D721Med (cell line): ENCODE measurements at regions not wholly inside any gene's neighbourhood (a gene's known extent, or its start where the extent isn't known, plus 50 kb on each side); places are given as distances from the start of the nearest gene placed in this dataset.

Source experiments
- DNase-seq: peaks from one replicate; pipeline ENCODE4 v3.0.0; 2011; ENCODE audit warnings: low spot score; ENCODE audit not compliant: insufficient read length
- FAIRE-seq: peaks from 2 replicates; lab custom pipeline; 2011; peaks lifted over from hg19 to GRCh38; lab: Jason Lieb, UNC
- TF ChIP-seq, protein P1 (sequence below): IDR thresholded peaks from 2 replicates; pipeline ENCODE4 v1.5.1; 2012; ENCODE audit warnings: mild to moderate bottlenecking, control low read depth; ENCODE audit not compliant: insufficient read depth; ENCODE audit errors: missing control alignments

DNA sequence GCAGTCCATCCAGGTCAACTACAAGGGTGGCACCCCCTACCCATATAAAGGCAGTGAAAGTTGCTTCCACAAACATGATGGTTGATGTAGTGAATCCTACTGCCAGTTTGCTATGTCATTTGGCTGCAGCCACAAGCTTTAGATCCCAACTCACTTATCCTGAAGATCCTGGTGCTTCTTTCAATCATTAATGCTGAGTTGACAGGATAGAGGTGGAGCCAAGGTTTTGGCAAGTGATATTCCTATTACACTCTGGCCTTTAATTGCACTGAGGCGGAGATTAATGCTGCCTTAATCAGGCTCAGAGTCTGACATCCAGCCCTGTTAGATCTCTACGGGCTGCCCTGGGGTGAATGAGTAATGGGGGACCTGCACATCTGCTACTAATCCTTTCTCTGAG lies 542.4 kb upstream of the ARX start:
- DNase-seq (no peak), FAIRE-seq (no peak)
- TF ChIP-seq, protein P1, sequence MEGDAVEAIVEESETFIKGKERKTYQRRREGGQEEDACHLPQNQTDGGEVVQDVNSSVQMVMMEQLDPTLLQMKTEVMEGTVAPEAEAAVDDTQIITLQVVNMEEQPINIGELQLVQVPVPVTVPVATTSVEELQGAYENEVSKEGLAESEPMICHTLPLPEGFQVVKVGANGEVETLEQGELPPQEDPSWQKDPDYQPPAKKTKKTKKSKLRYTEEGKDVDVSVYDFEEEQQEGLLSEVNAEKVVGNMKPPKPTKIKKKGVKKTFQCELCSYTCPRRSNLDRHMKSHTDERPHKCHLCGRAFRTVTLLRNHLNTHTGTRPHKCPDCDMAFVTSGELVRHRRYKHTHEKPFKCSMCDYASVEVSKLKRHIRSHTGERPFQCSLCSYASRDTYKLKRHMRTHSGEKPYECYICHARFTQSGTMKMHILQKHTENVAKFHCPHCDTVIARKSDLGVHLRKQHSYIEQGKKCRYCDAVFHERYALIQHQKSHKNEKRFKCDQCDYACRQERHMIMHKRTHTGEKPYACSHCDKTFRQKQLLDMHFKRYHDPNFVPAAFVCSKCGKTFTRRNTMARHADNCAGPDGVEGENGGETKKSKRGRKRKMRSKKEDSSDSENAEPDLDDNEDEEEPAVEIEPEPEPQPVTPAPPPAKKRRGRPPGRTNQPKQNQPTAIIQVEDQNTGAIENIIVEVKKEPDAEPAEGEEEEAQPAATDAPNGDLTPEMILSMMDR, result no peak

DNA sequence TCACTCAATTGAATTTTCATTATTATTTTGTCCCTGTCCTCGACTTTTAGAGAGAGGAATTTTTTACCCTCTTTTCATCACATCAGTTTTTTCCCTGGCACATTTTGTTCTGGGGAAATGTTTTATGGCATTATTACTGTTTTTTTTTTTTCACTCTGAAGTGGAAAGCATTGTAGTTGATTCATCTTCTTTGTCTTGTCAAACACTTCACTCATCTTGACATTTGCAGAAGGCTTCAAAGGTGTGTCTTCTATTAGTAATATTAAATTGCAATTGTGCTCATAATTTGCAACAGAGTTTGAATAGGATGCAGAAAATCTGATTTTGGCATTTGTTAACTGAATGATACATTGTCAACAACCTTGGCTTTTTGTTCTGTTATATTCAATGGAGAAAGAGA lies 545.4 kb upstream of the ARX start:
- TF ChIP-seq, protein P1, result no peak
- FAIRE-seq (no peak), DNase-seq (no peak)

- FAIRE-seq (no peak), DNase-seq (no peak)
- TF ChIP-seq, protein P1, result no peak
Observed at GRCh38 chrX:25573631-25574030, 557.9 kb upstream of the ARX start.

- TF ChIP-seq, protein P1, result no peak
- FAIRE-seq (peak; percentile 56), DNase-seq (no peak)
Observed at GRCh38 chrX:25596921-25597320, 541.2 kb upstream of the MAGEB18 start.

DNA sequence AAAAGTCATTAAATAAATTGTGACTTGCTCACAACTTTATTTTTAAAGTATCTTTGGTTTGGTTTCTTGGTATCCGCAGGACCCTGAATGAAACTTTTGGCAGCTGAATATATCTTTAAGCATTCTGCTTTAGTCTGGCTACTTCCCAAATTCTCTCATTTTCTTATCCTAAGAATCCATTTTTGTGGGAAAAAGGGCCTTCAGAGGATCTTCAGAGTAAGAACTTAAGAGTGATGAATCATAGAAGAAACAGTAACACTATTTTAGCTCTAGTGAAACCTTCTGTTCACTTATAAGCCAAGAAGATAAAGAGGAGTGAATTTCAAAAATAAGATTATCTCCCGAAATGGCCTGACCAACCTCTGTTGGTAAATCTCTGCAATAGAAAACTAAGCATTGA lies 540.6 kb upstream of the MAGEB18 start:
- TF ChIP-seq, protein P1, result no peak
- FAIRE-seq, result no peak
- DNase-seq, result no peak

DNA sequence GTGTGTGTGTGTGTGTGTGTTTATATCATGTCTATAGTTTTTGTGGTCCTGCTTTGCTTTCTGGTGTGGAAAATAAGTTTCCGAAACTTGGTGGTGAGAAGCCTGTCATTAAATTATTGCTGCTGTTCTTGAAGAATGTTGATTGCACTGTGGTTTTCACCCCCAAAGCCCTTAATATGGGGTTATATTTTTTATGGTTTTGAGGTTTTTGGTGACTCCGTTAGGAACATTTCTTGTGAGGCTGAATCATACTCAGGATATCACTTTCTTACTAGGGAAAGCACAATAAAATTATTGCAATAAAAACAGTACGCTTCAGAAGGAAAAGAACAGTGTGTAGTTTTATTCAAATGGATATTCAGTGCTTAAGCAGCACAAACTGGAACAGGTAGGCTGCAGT lies 539.1 kb upstream of the MAGEB18 start:
- TF ChIP-seq, protein P1, result no peak
- no peak for FAIRE-seq

GRCh38 chrX:25600776-25601175 lies 537.4 kb upstream of the MAGEB18 start:
- DNase-seq, result no peak
- TF ChIP-seq, protein P1, result no peak
- FAIRE-seq, result no peak

More for the DNA sequence above, 539.1 kb upstream of the MAGEB18 start:
- no peak for DNase-seq
